ENCODE measurements at regions not wholly inside any gene's neighbourhood (a gene's known extent, or its start where the extent isn't known, plus 50 kb on each side); places are given as distances from the start of the nearest gene placed in this dataset.

GRCh38 chr11:37804666-37805065 is 1206.6 kb upstream of the RAG2 start:
- WGBS, 2 experiments (ENCODE audit: insufficient coverage in 1 of 2, insufficient read length in 1 of 2): 97% methylated on average over 2 of the region's 2 CpGs; no CpG with 5 or more reads in 1 of the 2 experiments
- Histone ChIP-seq H3K27ac (ENCODE audit: low read depth, low read length) (no peak overlapping the region), H3K9ac (ENCODE audit: extremely low read depth, low read length, poor library complexity, severe bottlenecking) (no peak overlapping the region), H3K4me3 (ENCODE audit: low read length) (no peak overlapping the region), H3K4me1 (ENCODE audit: control insufficient read depth, insufficient read depth, low read length) (no peaks in the 10 kb centered on the region), H3K36me3 (ENCODE audit: control insufficient read depth, insufficient read depth, low read length) (no peaks in the 10 kb centered on the region), H3K27me3 (ENCODE audit: control insufficient read depth, insufficient read depth, low read length, poor library complexity, severe bottlenecking) (no peaks in the 10 kb centered on the region), H3K9me3 (ENCODE audit: control insufficient read depth, low read length) (no peaks in the 10 kb centered on the region)
- Mint-ChIP-seq H3K4me1 (no peaks in the 10 kb centered on the region), H3K36me3 (ENCODE audit: low read depth) (no peaks in the 10 kb centered on the region), H3K27me3 (ENCODE audit: insufficient read depth) (no peaks in the 10 kb centered on the region), H3K4me3 (no peak overlapping the region), H3K27ac (no peak overlapping the region), H3K9me3 (peaks cover 3% of the 10 kb centered on the region)
- no peak for DNase-seq
- TF ChIP-seq, protein P1, sequence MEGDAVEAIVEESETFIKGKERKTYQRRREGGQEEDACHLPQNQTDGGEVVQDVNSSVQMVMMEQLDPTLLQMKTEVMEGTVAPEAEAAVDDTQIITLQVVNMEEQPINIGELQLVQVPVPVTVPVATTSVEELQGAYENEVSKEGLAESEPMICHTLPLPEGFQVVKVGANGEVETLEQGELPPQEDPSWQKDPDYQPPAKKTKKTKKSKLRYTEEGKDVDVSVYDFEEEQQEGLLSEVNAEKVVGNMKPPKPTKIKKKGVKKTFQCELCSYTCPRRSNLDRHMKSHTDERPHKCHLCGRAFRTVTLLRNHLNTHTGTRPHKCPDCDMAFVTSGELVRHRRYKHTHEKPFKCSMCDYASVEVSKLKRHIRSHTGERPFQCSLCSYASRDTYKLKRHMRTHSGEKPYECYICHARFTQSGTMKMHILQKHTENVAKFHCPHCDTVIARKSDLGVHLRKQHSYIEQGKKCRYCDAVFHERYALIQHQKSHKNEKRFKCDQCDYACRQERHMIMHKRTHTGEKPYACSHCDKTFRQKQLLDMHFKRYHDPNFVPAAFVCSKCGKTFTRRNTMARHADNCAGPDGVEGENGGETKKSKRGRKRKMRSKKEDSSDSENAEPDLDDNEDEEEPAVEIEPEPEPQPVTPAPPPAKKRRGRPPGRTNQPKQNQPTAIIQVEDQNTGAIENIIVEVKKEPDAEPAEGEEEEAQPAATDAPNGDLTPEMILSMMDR (conservative IDR thresholded peaks at IDR 0.05): no peak

GRCh38 chr11:37788141-37788877 is 1190.3 kb upstream of the RAG2 start:
- no peak for DNase-seq
- H3K27ac ChIP-seq (ENCODE audit: low read depth, low read length): no peak overlapping the region
- Mint-ChIP-seq H3K4me3 (no peak overlapping the region), H3K27me3 (ENCODE audit: insufficient read depth) (no peaks in the 10 kb centered on the region), H3K36me3 (ENCODE audit: low read depth) (peaks cover 2% of the 10 kb centered on the region), H3K27ac (no peak overlapping the region), H3K4me1 (no peaks in the 10 kb centered on the region), H3K9me3 (peaks cover 18% of the 10 kb centered on the region)
- H3K4me3 ChIP-seq (ENCODE audit: low read length): no peak overlapping the region
- H3K9ac ChIP-seq (ENCODE audit: extremely low read depth, low read length, poor library complexity, severe bottlenecking): no peak overlapping the region
- H3K27me3 ChIP-seq (ENCODE audit: control insufficient read depth, insufficient read depth, low read length, poor library complexity, severe bottlenecking): no peaks in the 10 kb centered on the region
- H3K9me3 ChIP-seq (ENCODE audit: control insufficient read depth, low read length): peaks cover 26% of the 10 kb centered on the region
- TF ChIP-seq, protein P1 (conservative IDR thresholded peaks at IDR 0.05): no peak
- H3K4me1 ChIP-seq (ENCODE audit: control insufficient read depth, insufficient read depth, low read length): no peaks in the 10 kb centered on the region
- H3K36me3 ChIP-seq (ENCODE audit: control insufficient read depth, insufficient read depth, low read length): no peaks in the 10 kb centered on the region
- WGBS, 2 experiments (ENCODE audit: insufficient coverage in 1 of 2, insufficient read length in 1 of 2): 88% methylated on average over 2 to 4 of the region's 5 CpGs

- Mint-ChIP-seq H3K9me3 (peaks cover 35% of the 10 kb centered on the region), H3K4me3 (no peak overlapping the region), H3K27ac (no peak overlapping the region), H3K36me3 (ENCODE audit: low read depth) (peaks cover 2% of the 10 kb centered on the region), H3K27me3 (ENCODE audit: insufficient read depth) (no peaks in the 10 kb centered on the region), H3K4me1 (no peaks in the 10 kb centered on the region)
- Histone ChIP-seq H3K4me3 (ENCODE audit: low read length) (no peak overlapping the region), H3K4me1 (ENCODE audit: control insufficient read depth, insufficient read depth, low read length) (no peaks in the 10 kb centered on the region), H3K9me3 (ENCODE audit: control insufficient read depth, low read length) (peaks cover 46% of the 10 kb centered on the region), H3K27me3 (ENCODE audit: control insufficient read depth, insufficient read depth, low read length, poor library complexity, severe bottlenecking) (no peaks in the 10 kb centered on the region), H3K36me3 (ENCODE audit: control insufficient read depth, insufficient read depth, low read length) (no peaks in the 10 kb centered on the region), H3K27ac (ENCODE audit: low read depth, low read length) (no peak overlapping the region), H3K9ac (ENCODE audit: extremely low read depth, low read length, poor library complexity, severe bottlenecking) (no peak overlapping the region)
- no peak for DNase-seq
- WGBS, 2 experiments (ENCODE audit: insufficient coverage in 1 of 2, insufficient read length in 1 of 2): 27 to 30% methylated on average over 1 of the region's 1 CpG
- TF ChIP-seq, protein P1 (conservative IDR thresholded peaks at IDR 0.05): no peak
Observed at GRCh38 chr11:37786214-37786755, 1188.2 kb upstream of the RAG2 start.
